WTC11 (cell line): ENCODE measurements at regions not wholly inside any gene's neighbourhood (a gene's known extent, or its start where the extent isn't known, plus 50 kb on each side); places are given as distances from the start of the nearest gene placed in this dataset.

ENCODE experiments used
- ATAC-seq: fragments of 200-7000 bp; cut with Tn5 transposase; 2 replicates; pipeline ENCODE4 v1.10.0; 2021; ENCODE audit warnings: mild to moderate bottlenecking, moderate library complexity
- CTCF ChIA-PET: fragments of 300-600 bp; sonication (Branson Sonifier 250); formaldehyde crosslinking; loops from one replicate; lab custom pipeline; 2021; ENCODE audit warnings: antibody characterized with exemption; lab: Charles Lee
- POLR2A ChIA-PET: fragments of 350-600 bp; sonication (Branson Sonifier 250); formaldehyde crosslinking; loops from one replicate; lab custom pipeline; 2021; ENCODE audit warnings: antibody characterized with exemption; lab: Charles Lee
- DNase-seq: peaks from one replicate; pipeline ENCODE4 v3.0.0; 2021; ENCODE audit warnings: low spot score
- H3K27ac Mint-ChIP-seq: 2 replicates; pipeline ENCODE4 v1.8.0; 2021; ENCODE audit warnings: mixed read lengths
- H3K27me3 Mint-ChIP-seq: 2 replicates; pipeline ENCODE4 v1.8.0; 2021; ENCODE audit warnings: low read depth, mild to moderate bottlenecking, moderate library complexity, mixed read lengths
- H3K36me3 Mint-ChIP-seq: 2 replicates; pipeline ENCODE4 v1.8.0; 2021; ENCODE audit warnings: mixed read lengths
- H3K4me1 Mint-ChIP-seq: 2 replicates; pipeline ENCODE4 v1.8.0; 2022; ENCODE audit warnings: mixed read lengths
- H3K4me3 Mint-ChIP-seq: 2 replicates; pipeline ENCODE4 v1.8.0; 2021; ENCODE audit warnings: mild to moderate bottlenecking, moderate library complexity, mixed read lengths
- H3K9me3 Mint-ChIP-seq: 2 replicates; pipeline ENCODE4 v1.8.0; 2021; ENCODE audit warnings: mixed read lengths
- ESRRA ChIP-seq: sonication (generic); formaldehyde crosslinking; IDR thresholded peaks from 2 replicates; pipeline ENCODE4 v1.8.1; 2022; ENCODE audit warnings: mild to moderate bottlenecking, missing genetic modification reagents, borderline replicate concordance
- NFATC4 ChIP-seq: fragments of 250-450 bp; sonication (Bioruptor Pico); IDR thresholded peaks from 2 replicates; pipeline ENCODE4 v1.9.0; 2021; ENCODE audit warnings: mild to moderate bottlenecking
- NR2C2 ChIP-seq: sonication (generic); formaldehyde crosslinking; IDR thresholded peaks from 2 replicates; pipeline ENCODE4 v1.8.0; 2022; ENCODE audit warnings: mild to moderate bottlenecking, missing genetic modification reagents
- RELA ChIP-seq: sonication (generic); formaldehyde crosslinking; IDR thresholded peaks from 2 replicates; pipeline ENCODE4 v1.8.1; 2022; ENCODE audit warnings: missing genetic modification reagents, mild to moderate bottlenecking, borderline replicate concordance
- SOX15 ChIP-seq: fragments of 250-450 bp; sonication (Bioruptor Pico); IDR thresholded peaks from 2 replicates; pipeline ENCODE4 v1.9.0; 2021; ENCODE audit warnings: mild to moderate bottlenecking
- ZNF219 ChIP-seq: sonication (generic); formaldehyde crosslinking; IDR thresholded peaks from 2 replicates; pipeline ENCODE4 v1.8.0; 2023; ENCODE audit warnings: missing genetic modification reagents, mild to moderate bottlenecking, borderline replicate concordance
- ZNF232 ChIP-seq: sonication (generic); formaldehyde crosslinking; IDR thresholded peaks from 2 replicates; pipeline ENCODE4 v1.8.0; 2022; ENCODE audit warnings: mild to moderate bottlenecking, missing genetic modification reagents
- ZNF423 ChIP-seq: fragments of 250-450 bp; sonication (Bioruptor Pico); IDR thresholded peaks from 2 replicates; pipeline ENCODE4 v2.1.2; 2022; ENCODE audit warnings: mild to moderate bottlenecking, moderate library complexity
- TF ChIP-seq, protein P1 (sequence below): sonication (generic); formaldehyde crosslinking; IDR thresholded peaks from 2 replicates; pipeline ENCODE4 v1.8.1; 2022; ENCODE audit warnings: mild to moderate bottlenecking, missing genetic modification reagents, moderate library complexity, borderline replicate concordance
- TF ChIP-seq, protein P2 (sequence below): sonication (generic); formaldehyde crosslinking; IDR thresholded peaks from 2 replicates; pipeline ENCODE4 v1.8.0; 2023; ENCODE audit warnings: mild to moderate bottlenecking, missing genetic modification reagents
- TF ChIP-seq, protein P3 (sequence below): sonication (generic); formaldehyde crosslinking; IDR thresholded peaks from 2 replicates; pipeline ENCODE4 v1.8.0; 2022; ENCODE audit warnings: mild to moderate bottlenecking, missing genetic modification reagents
- TF ChIP-seq, protein P4 (sequence below): fragments of 250-450 bp; sonication (Bioruptor Pico); IDR thresholded peaks from 2 replicates; pipeline ENCODE4 v1.9.0; 2021; ENCODE audit warnings: mild to moderate bottlenecking, borderline replicate concordance
- TF ChIP-seq, protein P5 (sequence below): fragments of 250-450 bp; sonication (Bioruptor Pico); IDR thresholded peaks from 2 replicates; pipeline ENCODE4 v1.9.0; 2021; ENCODE audit warnings: mild to moderate bottlenecking

DNA sequence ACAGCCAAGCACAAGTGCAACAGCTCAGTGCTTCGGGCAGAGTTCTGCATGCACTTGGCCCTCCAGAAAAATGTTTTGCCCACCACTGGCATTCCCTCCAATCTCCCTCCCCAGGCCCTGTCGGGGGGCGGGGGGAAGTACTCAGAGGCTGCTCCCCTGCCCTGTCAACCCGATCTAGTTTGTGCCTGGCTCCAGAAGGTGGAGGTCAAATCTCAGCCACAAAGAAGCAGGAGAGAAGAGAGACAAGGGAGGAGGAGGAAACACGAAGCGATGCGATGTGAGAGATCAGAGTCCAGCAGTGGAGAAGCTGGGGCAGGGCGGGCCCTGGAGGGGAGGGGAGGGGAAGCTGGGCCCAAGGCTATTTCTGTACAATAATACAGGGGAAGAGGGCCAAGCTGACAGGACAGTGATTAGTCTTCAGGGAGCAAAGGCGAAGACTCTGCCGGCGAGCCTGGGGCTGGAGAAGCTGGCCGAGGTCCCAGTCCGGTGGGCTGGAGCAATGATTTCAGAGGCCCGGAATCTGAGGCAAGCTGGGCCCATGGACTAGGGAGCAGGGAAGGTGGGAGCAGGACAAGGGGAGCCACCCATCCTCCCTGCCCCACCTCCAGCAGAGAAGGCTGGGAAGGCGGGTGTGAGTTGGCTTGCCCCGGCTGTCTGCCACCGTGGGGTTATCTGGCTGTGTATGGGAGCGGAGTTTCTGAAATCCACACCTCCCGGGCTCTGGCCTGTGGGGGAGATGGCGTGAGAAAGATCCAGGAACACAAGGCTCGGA, 167.1 kb downstream of the EFNB1 start:
- ChIA-PET CTCF (interaction anchor here (1.4 kb wide), 1 partner anchor 285 kb away, joined by 3 read pairs; no protein-coding TSS in a partner anchor), POLR2A (no interaction called here)
- DNase-seq, result no peak
- no peaks in the 10 kb centered on the region for H3K36me3 Mint-ChIP-seq
- no peak overlapping the region for H3K27ac Mint-ChIP-seq
- 0 out of 2 replicates have a peak, but pooled peaks cover 2% of the 10 kb centered on the region for H3K4me1 Mint-ChIP-seq
- H3K4me3 Mint-ChIP-seq, result no peak overlapping the region
- TF ChIP-seq, protein P1, sequence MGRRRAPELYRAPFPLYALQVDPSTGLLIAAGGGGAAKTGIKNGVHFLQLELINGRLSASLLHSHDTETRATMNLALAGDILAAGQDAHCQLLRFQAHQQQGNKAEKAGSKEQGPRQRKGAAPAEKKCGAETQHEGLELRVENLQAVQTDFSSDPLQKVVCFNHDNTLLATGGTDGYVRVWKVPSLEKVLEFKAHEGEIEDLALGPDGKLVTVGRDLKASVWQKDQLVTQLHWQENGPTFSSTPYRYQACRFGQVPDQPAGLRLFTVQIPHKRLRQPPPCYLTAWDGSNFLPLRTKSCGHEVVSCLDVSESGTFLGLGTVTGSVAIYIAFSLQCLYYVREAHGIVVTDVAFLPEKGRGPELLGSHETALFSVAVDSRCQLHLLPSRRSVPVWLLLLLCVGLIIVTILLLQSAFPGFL (CRISPR knock-in tag), result no peak
- TF ChIP-seq, protein P2, sequence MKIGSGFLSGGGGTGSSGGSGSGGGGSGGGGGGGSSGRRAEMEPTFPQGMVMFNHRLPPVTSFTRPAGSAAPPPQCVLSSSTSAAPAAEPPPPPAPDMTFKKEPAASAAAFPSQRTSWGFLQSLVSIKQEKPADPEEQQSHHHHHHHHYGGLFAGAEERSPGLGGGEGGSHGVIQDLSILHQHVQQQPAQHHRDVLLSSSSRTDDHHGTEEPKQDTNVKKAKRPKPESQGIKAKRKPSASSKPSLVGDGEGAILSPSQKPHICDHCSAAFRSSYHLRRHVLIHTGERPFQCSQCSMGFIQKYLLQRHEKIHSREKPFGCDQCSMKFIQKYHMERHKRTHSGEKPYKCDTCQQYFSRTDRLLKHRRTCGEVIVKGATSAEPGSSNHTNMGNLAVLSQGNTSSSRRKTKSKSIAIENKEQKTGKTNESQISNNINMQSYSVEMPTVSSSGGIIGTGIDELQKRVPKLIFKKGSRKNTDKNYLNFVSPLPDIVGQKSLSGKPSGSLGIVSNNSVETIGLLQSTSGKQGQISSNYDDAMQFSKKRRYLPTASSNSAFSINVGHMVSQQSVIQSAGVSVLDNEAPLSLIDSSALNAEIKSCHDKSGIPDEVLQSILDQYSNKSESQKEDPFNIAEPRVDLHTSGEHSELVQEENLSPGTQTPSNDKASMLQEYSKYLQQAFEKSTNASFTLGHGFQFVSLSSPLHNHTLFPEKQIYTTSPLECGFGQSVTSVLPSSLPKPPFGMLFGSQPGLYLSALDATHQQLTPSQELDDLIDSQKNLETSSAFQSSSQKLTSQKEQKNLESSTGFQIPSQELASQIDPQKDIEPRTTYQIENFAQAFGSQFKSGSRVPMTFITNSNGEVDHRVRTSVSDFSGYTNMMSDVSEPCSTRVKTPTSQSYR (CRISPR knock-in tag), result no peak
- TF ChIP-seq, protein P3, sequence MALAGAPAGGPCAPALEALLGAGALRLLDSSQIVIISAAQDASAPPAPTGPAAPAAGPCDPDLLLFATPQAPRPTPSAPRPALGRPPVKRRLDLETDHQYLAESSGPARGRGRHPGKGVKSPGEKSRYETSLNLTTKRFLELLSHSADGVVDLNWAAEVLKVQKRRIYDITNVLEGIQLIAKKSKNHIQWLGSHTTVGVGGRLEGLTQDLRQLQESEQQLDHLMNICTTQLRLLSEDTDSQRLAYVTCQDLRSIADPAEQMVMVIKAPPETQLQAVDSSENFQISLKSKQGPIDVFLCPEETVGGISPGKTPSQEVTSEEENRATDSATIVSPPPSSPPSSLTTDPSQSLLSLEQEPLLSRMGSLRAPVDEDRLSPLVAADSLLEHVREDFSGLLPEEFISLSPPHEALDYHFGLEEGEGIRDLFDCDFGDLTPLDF (CRISPR knock-in tag), result no peak
- TF ChIP-seq RELA (CRISPR knock-in tag), result no peak
- TF ChIP-seq, protein P4, sequence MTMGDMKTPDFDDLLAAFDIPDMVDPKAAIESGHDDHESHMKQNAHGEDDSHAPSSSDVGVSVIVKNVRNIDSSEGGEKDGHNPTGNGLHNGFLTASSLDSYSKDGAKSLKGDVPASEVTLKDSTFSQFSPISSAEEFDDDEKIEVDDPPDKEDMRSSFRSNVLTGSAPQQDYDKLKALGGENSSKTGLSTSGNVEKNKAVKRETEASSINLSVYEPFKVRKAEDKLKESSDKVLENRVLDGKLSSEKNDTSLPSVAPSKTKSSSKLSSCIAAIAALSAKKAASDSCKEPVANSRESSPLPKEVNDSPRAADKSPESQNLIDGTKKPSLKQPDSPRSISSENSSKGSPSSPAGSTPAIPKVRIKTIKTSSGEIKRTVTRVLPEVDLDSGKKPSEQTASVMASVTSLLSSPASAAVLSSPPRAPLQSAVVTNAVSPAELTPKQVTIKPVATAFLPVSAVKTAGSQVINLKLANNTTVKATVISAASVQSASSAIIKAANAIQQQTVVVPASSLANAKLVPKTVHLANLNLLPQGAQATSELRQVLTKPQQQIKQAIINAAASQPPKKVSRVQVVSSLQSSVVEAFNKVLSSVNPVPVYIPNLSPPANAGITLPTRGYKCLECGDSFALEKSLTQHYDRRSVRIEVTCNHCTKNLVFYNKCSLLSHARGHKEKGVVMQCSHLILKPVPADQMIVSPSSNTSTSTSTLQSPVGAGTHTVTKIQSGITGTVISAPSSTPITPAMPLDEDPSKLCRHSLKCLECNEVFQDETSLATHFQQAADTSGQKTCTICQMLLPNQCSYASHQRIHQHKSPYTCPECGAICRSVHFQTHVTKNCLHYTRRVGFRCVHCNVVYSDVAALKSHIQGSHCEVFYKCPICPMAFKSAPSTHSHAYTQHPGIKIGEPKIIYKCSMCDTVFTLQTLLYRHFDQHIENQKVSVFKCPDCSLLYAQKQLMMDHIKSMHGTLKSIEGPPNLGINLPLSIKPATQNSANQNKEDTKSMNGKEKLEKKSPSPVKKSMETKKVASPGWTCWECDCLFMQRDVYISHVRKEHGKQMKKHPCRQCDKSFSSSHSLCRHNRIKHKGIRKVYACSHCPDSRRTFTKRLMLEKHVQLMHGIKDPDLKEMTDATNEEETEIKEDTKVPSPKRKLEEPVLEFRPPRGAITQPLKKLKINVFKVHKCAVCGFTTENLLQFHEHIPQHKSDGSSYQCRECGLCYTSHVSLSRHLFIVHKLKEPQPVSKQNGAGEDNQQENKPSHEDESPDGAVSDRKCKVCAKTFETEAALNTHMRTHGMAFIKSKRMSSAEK (CRISPR knock-in tag), result no peak
- H3K9me3 Mint-ChIP-seq, result no peaks in the 10 kb centered on the region
- no peaks in the 10 kb centered on the region for H3K27me3 Mint-ChIP-seq
- ATAC-seq, result no peak

DNA sequence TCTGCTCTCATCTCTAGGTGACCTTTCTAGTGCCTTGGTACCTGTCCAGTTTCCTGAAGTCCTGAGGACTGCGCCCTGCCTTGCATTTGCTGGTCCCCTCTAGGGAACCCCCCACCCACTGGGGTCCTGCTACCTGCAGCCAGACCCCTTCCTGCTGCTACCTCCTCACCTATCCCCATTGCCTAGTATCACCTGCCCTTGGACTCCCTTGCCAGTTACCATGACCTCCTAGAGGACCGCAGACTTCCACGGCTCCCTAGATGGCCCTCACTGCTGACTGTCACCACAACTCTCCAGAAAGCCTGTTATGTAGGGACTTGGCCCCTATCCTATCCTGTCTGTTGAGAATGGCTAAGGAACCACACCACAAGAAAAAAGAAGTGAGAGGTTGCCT, 166.6 kb downstream of the EFNB1 start:
- ATAC-seq, result no peak
- Mint-ChIP-seq H3K27ac (no peak overlapping the region), H3K27me3 (no peaks in the 10 kb centered on the region), H3K4me3 (no peak overlapping the region), H3K36me3 (no peaks in the 10 kb centered on the region), H3K4me1 (peaks cover 5% of the 10 kb centered on the region), H3K9me3 (no peaks in the 10 kb centered on the region)
- CTCF ChIA-PET, result interaction anchor here (1.4 kb wide), 1 partner anchor 285 kb away, joined by 3 read pairs; no protein-coding TSS in a partner anchor
- no peak for DNase-seq
- TF ChIP-seq, protein P5, sequence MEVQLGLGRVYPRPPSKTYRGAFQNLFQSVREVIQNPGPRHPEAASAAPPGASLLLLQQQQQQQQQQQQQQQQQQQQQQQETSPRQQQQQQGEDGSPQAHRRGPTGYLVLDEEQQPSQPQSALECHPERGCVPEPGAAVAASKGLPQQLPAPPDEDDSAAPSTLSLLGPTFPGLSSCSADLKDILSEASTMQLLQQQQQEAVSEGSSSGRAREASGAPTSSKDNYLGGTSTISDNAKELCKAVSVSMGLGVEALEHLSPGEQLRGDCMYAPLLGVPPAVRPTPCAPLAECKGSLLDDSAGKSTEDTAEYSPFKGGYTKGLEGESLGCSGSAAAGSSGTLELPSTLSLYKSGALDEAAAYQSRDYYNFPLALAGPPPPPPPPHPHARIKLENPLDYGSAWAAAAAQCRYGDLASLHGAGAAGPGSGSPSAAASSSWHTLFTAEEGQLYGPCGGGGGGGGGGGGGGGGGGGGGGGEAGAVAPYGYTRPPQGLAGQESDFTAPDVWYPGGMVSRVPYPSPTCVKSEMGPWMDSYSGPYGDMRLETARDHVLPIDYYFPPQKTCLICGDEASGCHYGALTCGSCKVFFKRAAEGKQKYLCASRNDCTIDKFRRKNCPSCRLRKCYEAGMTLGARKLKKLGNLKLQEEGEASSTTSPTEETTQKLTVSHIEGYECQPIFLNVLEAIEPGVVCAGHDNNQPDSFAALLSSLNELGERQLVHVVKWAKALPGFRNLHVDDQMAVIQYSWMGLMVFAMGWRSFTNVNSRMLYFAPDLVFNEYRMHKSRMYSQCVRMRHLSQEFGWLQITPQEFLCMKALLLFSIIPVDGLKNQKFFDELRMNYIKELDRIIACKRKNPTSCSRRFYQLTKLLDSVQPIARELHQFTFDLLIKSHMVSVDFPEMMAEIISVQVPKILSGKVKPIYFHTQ (CRISPR knock-in tag), result no peak
- TF ChIP-seq NFATC4 (no peak), ZNF423 (CRISPR knock-in tag) (no peak), NR2C2 (CRISPR knock-in tag) (no peak), SOX15 (CRISPR knock-in tag) (no peak), ZNF232 (CRISPR knock-in tag) (no peak), ZNF219 (CRISPR knock-in tag) (no peak), ESRRA (CRISPR knock-in tag) (no peak)
- POLR2A ChIA-PET, result no interaction called here
